ENCODE measurements at regions not wholly inside any gene's neighbourhood (a gene's known extent, or its start where the extent isn't known, plus 50 kb on each side); places are given as distances from the start of the nearest gene placed in this dataset.

DNA sequence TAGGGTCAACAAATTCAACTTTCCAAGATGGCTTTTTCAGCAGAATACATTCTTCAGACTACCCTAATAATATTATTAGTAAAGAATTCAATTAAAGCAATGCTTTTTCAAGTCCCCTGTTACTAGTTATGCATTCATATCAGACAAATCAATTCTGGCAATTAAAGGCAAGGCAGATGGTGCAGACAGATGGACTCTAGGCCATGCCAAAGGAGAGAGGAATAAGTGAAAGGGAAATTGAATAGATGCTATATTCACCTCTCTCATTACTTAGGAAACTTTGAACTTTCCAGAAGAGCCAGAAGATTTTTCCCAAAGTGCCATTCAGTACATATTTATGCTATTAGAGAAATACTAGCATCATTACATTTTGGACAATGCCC lies 487.7 kb upstream of the RASGRP1 start:
- TF ChIP-seq, protein P1, sequence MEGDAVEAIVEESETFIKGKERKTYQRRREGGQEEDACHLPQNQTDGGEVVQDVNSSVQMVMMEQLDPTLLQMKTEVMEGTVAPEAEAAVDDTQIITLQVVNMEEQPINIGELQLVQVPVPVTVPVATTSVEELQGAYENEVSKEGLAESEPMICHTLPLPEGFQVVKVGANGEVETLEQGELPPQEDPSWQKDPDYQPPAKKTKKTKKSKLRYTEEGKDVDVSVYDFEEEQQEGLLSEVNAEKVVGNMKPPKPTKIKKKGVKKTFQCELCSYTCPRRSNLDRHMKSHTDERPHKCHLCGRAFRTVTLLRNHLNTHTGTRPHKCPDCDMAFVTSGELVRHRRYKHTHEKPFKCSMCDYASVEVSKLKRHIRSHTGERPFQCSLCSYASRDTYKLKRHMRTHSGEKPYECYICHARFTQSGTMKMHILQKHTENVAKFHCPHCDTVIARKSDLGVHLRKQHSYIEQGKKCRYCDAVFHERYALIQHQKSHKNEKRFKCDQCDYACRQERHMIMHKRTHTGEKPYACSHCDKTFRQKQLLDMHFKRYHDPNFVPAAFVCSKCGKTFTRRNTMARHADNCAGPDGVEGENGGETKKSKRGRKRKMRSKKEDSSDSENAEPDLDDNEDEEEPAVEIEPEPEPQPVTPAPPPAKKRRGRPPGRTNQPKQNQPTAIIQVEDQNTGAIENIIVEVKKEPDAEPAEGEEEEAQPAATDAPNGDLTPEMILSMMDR (IDR thresholded peaks at IDR 0.05 in 8 of 11, conservative IDR thresholded peaks at IDR 0.05 in 3 of 11), result no peak
- TF ChIP-seq POLR2A (IDR thresholded peaks at IDR 0.05), result no peak

All from spleen (tissue), 7 donors.